RKO (cell line): ENCODE measurements at regions not wholly inside any gene's neighbourhood (a gene's known extent, or its start where the extent isn't known, plus 50 kb on each side); places are given as distances from the start of the nearest gene placed in this dataset.
"Not testable (repeated sequence)": the region's sequence is repeated elsewhere in the genome, so short reads cannot be mapped to it uniquely, and the experiment has no call there.

Source experiments
- DNase-seq: peaks from one replicate; pipeline ENCODE4 v3.0.0-alpha.2; 2016; ENCODE audit warnings: low spot score

GRCh38 chr12:131214936-131215335 lies 261.2 kb downstream of the ADGRD1 start:
- DNase-seq = not testable (repeated sequence)

GRCh38 chr12:131216587-131216986 lies 262.9 kb downstream of the ADGRD1 start:
- DNase-seq = not testable (repeated sequence)

- DNase-seq = no peak
Observed at GRCh38 chr12:131217024-131217586, 263.4 kb downstream of the ADGRD1 start.

- DNase-seq = no peak
Observed at GRCh38 chr12:131218026-131218922, 264.6 kb downstream of the ADGRD1 start.

GRCh38 chr12:131218923-131219669 lies 265.4 kb downstream of the ADGRD1 start:
- DNase-seq = no peak

- no peak for DNase-seq
Observed at GRCh38 chr12:131219670-131220330, 266.1 kb downstream of the ADGRD1 start.

- DNase-seq = no peak
Observed at GRCh38 chr12:131220331-131220685, 266.6 kb downstream of the ADGRD1 start.

- no peak for DNase-seq
Observed at GRCh38 chr12:131221061-131221956, 267.6 kb downstream of the ADGRD1 start.

GRCh38 chr12:131221957-131222328 lies 268.2 kb downstream of the ADGRD1 start:
- no peak for DNase-seq

GRCh38 chr12:131222329-131223139 lies 268.8 kb downstream of the ADGRD1 start:
- no peak for DNase-seq

GRCh38 chr12:131223171-131223761 lies 269.6 kb downstream of the ADGRD1 start:
- no peak for DNase-seq

- no peak for DNase-seq
Observed at GRCh38 chr12:131223791-131224225, 270.1 kb downstream of the ADGRD1 start.

- not testable (repeated sequence) for DNase-seq
Observed at GRCh38 chr12:131224226-131225065, 270.7 kb downstream of the ADGRD1 start.

GRCh38 chr12:131225066-131225380 lies 271.3 kb downstream of the ADGRD1 start:
- not testable (repeated sequence) for DNase-seq

GRCh38 chr12:131226345-131227265 lies 272.9 kb downstream of the ADGRD1 start:
- DNase-seq = no peak

GRCh38 chr12:131227641-131228040 lies 273.9 kb downstream of the ADGRD1 start:
- not testable (repeated sequence) for DNase-seq

GRCh38 chr12:131229079-131229425 lies 275.3 kb downstream of the ADGRD1 start:
- DNase-seq = not testable (repeated sequence)
